Activated CD8-positive, alpha-beta memory T cell treated with anti-CD3 and anti-CD28 coated beads, Interleukin-2, amount 10 ng/mL, durations not matched to agents 7 days and 5 days (primary cell): ENCODE measurements at regions not wholly inside any gene's neighbourhood (a gene's known extent, or its start where the extent isn't known, plus 50 kb on each side); places are given as distances from the start of the nearest gene placed in this dataset.

ENCODE experiments used
- ATAC-seq: fragments of 150-1000 bp; cut with Tn5 transposase; one replicate; pipeline ENCODE4 v1.10.0; 2021; ENCODE audit warnings: moderate library complexity
- CTCF ChIA-PET: fragments of 350-600 bp; sonication (Branson Sonifier 250); formaldehyde crosslinking; loops from one replicate; lab custom pipeline; 2021; ENCODE audit warnings: antibody characterized with exemption; lab: Charles Lee
- DNase-seq: peaks from one replicate; pipeline ENCODE4 v3.0.0-alpha.2; 2020
- H3K27ac Mint-ChIP-seq: one replicate; pipeline ENCODE4 v1.8.0; 2021; ENCODE audit warnings: mild to moderate bottlenecking, mixed read lengths
- H3K27me3 Mint-ChIP-seq: one replicate; pipeline ENCODE4 v1.8.0; 2021; ENCODE audit warnings: mixed read lengths
- H3K36me3 Mint-ChIP-seq: one replicate; pipeline ENCODE4 v1.8.0; 2021; ENCODE audit warnings: mild to moderate bottlenecking, mixed read lengths
- H3K4me1 Mint-ChIP-seq: one replicate; pipeline ENCODE4 v1.8.0; 2021; ENCODE audit warnings: mixed read lengths
- H3K4me3 Mint-ChIP-seq: one replicate; pipeline ENCODE4 v1.8.0; 2021; ENCODE audit warnings: mild to moderate bottlenecking, moderate library complexity, mixed read lengths
- H3K9me3 Mint-ChIP-seq: one replicate; pipeline ENCODE4 v1.8.0; 2022; ENCODE audit warnings: low read depth, mixed read lengths

DNA sequence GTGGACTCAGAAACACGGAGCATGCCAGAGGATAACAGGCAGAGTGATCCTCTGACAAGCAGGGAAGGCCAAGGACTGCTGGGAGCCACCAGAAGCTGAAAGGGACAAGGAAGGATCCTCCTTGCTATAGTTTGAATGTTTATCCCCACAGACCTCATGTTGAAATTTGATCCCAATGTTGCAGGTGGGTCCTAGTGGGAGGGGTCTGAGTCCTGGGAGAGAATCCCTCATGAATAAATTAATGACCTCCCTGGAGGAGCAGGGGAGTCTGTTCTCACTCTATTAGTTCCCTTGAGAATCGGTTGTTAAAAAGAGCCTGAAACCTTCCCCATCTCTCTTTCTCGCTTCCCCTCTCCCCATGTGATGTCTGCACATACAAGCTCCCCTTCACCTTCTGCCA is 124.4 kb downstream of the FBXO15 start:
- H3K36me3 Mint-ChIP-seq = no peaks in the 10 kb centered on the region
- H3K27ac Mint-ChIP-seq = no peak overlapping the region
- H3K4me1 Mint-ChIP-seq = no peaks in the 10 kb centered on the region
- DNase-seq (no peak), ATAC-seq (no peak)
- no peaks in the 10 kb centered on the region for H3K9me3 Mint-ChIP-seq
- peaks cover 12% of the 10 kb centered on the region for H3K27me3 Mint-ChIP-seq
- CTCF ChIA-PET = no interaction called here
- no peak overlapping the region for H3K4me3 Mint-ChIP-seq

GRCh38 chr18:74019864-74020263 is 127.8 kb downstream of the FBXO15 start:
- CTCF ChIA-PET = no interaction called here
- Mint-ChIP-seq H3K27ac (no peak overlapping the region), H3K4me3 (no peak overlapping the region), H3K9me3 (no peaks in the 10 kb centered on the region), H3K36me3 (no peaks in the 10 kb centered on the region), H3K27me3 (peaks cover 14% of the 10 kb centered on the region), H3K4me1 (no peaks in the 10 kb centered on the region)
- ATAC-seq = no peak
- no peak for DNase-seq

DNA sequence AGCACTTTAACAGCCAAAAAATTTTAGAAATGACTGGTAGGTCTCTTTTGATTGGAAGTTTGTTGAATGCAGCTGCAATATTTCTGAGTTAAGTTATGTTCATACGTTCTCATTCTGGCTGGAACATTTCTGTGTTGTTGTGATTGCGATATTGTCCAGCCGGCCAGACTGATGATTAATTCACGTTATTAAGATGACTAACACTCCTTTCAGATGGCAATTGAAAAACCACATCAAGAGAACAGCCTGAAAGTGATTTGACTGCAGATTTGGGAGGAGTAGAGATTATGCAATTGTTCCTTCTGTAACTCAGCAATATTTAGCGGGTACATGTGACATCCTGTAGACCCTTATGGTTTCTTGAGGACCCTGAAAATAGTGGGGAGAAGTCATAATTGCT is 133.7 kb downstream of the FBXO15 start:
- DNase-seq (no peak), ATAC-seq (no peak)
- peaks cover 9% of the 10 kb centered on the region for H3K27me3 Mint-ChIP-seq
- H3K4me3 Mint-ChIP-seq = no peak overlapping the region
- no peaks in the 10 kb centered on the region for H3K36me3 Mint-ChIP-seq
- H3K4me1 Mint-ChIP-seq = no peaks in the 10 kb centered on the region
- H3K9me3 Mint-ChIP-seq = no peaks in the 10 kb centered on the region
- CTCF ChIA-PET = no interaction called here
- H3K27ac Mint-ChIP-seq = no peak overlapping the region

DNA sequence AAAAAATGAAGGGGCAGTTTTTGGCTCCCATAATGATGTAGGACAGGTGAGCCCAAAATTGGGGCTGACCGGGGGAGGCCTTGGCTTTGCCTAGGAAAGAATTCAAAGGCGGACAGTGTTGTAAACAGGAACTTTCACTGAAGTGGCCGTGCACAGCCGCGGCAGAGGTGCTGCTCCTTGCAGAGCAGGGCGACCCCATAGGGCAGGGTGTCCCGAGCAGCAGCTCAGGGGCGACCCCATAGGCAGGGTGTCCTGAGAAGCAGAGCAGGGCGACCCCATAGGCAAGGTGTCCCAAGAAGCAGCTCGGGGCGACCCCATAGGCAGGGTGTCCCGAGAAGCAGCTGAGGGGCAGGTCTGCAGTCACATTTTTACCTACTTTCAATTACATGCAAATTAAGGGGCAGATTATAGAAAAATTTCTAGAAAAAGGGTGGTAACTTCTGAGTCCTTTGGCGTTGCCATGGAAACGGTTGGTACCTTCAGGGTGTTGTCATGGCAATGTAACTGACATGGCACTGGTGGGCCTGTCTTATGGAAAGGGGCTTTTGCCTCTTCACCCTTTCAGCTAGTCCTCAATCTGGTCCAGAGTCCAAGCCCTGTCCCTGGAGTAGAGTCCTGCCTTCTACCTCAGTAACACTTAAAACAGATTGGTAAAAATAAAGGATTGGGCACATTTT is 134.5 kb downstream of the FBXO15 start:
- CTCF ChIA-PET = no interaction called here
- Mint-ChIP-seq H3K27me3 (peaks cover 6% of the 10 kb centered on the region), H3K4me1 (no peaks in the 10 kb centered on the region), H3K9me3 (no peaks in the 10 kb centered on the region), H3K27ac (no peak overlapping the region), H3K36me3 (no peaks in the 10 kb centered on the region), H3K4me3 (no peak overlapping the region)
- ATAC-seq (no peak), DNase-seq (no peak)

DNA sequence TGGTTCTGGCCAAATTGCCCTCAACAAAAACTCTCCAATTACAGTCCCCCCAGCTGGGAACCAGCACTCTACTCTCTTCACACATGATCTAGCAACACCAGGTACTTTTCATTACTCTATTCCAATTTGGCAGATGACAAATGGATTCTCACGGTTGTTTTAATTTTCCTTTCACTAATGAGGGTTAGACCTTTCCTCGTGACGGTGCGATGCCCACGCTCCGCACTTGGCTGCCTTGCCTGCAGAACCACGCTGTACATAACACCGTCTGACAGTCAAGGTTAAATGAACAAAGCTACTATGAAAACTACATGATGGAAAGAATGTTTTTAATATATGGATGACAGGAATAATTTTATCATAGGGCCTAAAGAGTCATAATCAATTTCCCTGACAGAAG is 141.5 kb downstream of the FBXO15 start:
- no peak for DNase-seq
- Mint-ChIP-seq H3K4me3 (no peak overlapping the region), H3K9me3 (no peaks in the 10 kb centered on the region), H3K27me3 (no peaks in the 10 kb centered on the region), H3K36me3 (no peaks in the 10 kb centered on the region), H3K4me1 (no peaks in the 10 kb centered on the region), H3K27ac (no peak overlapping the region)
- CTCF ChIA-PET = no interaction called here
- ATAC-seq = no peak

GRCh38 chr18:74005320-74006109 is 142.1 kb downstream of the FBXO15 start:
- H3K27me3 Mint-ChIP-seq = no peaks in the 10 kb centered on the region
- H3K36me3 Mint-ChIP-seq = no peaks in the 10 kb centered on the region
- H3K4me1 Mint-ChIP-seq = no peaks in the 10 kb centered on the region
- H3K4me3 Mint-ChIP-seq = no peak overlapping the region
- ATAC-seq (no peak), DNase-seq (no peak)
- H3K9me3 Mint-ChIP-seq = no peaks in the 10 kb centered on the region
- CTCF ChIA-PET = no interaction called here
- H3K27ac Mint-ChIP-seq = no peak overlapping the region

GRCh38 chr18:73992242-73993022 is 155.2 kb downstream of the FBXO15 start:
- CTCF ChIA-PET = no interaction called here
- peaks cover under 1% of the 10 kb centered on the region for H3K27me3 Mint-ChIP-seq
- DNase-seq (no peak), ATAC-seq (no peak)
- H3K4me1 Mint-ChIP-seq = no peaks in the 10 kb centered on the region
- H3K4me3 Mint-ChIP-seq = no peak overlapping the region
- no peaks in the 10 kb centered on the region for H3K36me3 Mint-ChIP-seq
- H3K9me3 Mint-ChIP-seq = peaks cover 1% of the 10 kb centered on the region
- H3K27ac Mint-ChIP-seq = no peak overlapping the region

GRCh38 chr18:73991570-73991969 is 156.1 kb downstream of the FBXO15 start:
- Mint-ChIP-seq H3K4me1 (no peaks in the 10 kb centered on the region), H3K9me3 (peaks cover 1% of the 10 kb centered on the region), H3K4me3 (no peak overlapping the region), H3K36me3 (no peaks in the 10 kb centered on the region), H3K27ac (no peak overlapping the region), H3K27me3 (no peaks in the 10 kb centered on the region)
- DNase-seq = no peak
- ATAC-seq = no peak
- CTCF ChIA-PET = no interaction called here

GRCh38 chr18:73990258-73990657 is 157.4 kb downstream of the FBXO15 start:
- H3K27ac Mint-ChIP-seq = no peak overlapping the region
- H3K4me1 Mint-ChIP-seq = no peaks in the 10 kb centered on the region
- H3K4me3 Mint-ChIP-seq = no peak overlapping the region
- CTCF ChIA-PET = no interaction called here
- DNase-seq = no peak
- H3K36me3 Mint-ChIP-seq = no peaks in the 10 kb centered on the region
- H3K27me3 Mint-ChIP-seq = no peaks in the 10 kb centered on the region
- no peak for ATAC-seq
- no peaks in the 10 kb centered on the region for H3K9me3 Mint-ChIP-seq

- ATAC-seq (no peak), DNase-seq (no peak)
- Mint-ChIP-seq H3K4me3 (no peak overlapping the region), H3K27ac (no peak overlapping the region), H3K27me3 (no peaks in the 10 kb centered on the region), H3K4me1 (no peaks in the 10 kb centered on the region), H3K36me3 (no peaks in the 10 kb centered on the region), H3K9me3 (no peaks in the 10 kb centered on the region)
- CTCF ChIA-PET = no interaction called here
Measured at GRCh38 chr18:73987247-73987980, 160.2 kb downstream of the FBXO15 start.

DNA sequence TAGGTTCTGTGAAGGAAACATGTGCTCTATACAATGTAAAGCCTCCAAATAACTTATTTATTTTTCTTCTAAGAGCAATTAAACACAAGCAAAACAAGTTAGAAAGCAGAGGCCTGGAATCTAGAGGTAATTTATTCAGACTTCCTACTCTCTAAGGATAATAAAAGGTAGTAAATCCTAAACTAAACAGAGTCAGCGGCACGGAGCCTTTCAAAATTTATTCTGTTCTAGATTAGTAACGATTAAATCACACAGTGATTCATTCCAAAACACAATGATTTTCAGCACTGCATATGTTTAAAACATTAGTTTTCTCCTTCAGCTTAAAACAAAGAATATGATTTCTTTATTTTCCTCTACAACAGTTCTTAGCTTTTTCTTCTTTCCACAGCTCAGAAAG is 160.9 kb downstream of the FBXO15 start:
- no peaks in the 10 kb centered on the region for H3K27me3 Mint-ChIP-seq
- ATAC-seq = no peak
- no peak for DNase-seq

GRCh38 chr18:73985855-73986625 is 161.6 kb downstream of the FBXO15 start:
- DNase-seq (no peak), ATAC-seq (no peak)
- CTCF ChIA-PET = no interaction called here
- no peaks in the 10 kb centered on the region for H3K27me3 Mint-ChIP-seq
- H3K36me3 Mint-ChIP-seq = no peaks in the 10 kb centered on the region
- no peaks in the 10 kb centered on the region for H3K9me3 Mint-ChIP-seq
- H3K4me3 Mint-ChIP-seq = no peak overlapping the region
- no peaks in the 10 kb centered on the region for H3K4me1 Mint-ChIP-seq
- H3K27ac Mint-ChIP-seq = no peak overlapping the region

More for the DNA sequence above, 160.9 kb downstream of the FBXO15 start:
- Mint-ChIP-seq H3K36me3 (no peaks in the 10 kb centered on the region), H3K27ac (no peak overlapping the region), H3K4me3 (no peak overlapping the region), H3K9me3 (no peaks in the 10 kb centered on the region), H3K4me1 (no peaks in the 10 kb centered on the region)
- CTCF ChIA-PET = no interaction called here

GRCh38 chr18:73983970-73984369 is 163.7 kb downstream of the FBXO15 start:
- no peak overlapping the region for H3K4me3 Mint-ChIP-seq
- H3K27ac Mint-ChIP-seq = no peak overlapping the region
- CTCF ChIA-PET = no interaction called here
- H3K4me1 Mint-ChIP-seq = no peaks in the 10 kb centered on the region
- H3K36me3 Mint-ChIP-seq = no peaks in the 10 kb centered on the region
- H3K9me3 Mint-ChIP-seq = no peaks in the 10 kb centered on the region
- DNase-seq = no peak
- ATAC-seq = no peak
- H3K27me3 Mint-ChIP-seq = no peaks in the 10 kb centered on the region
